Cardiac muscle cell (in vitro differentiated cells and primary cell): ENCODE measurements at regions not wholly inside any gene's neighbourhood (a gene's known extent, or its start where the extent isn't known, plus 50 kb on each side); places are given as distances from the start of the nearest gene placed in this dataset.

Source experiments
- DNase-seq, 2 donors: peaks; one replicate each; pipeline versions ENCODE4 v3.0.0 to v3.0.0-alpha.2; 2010 to 2017; ENCODE audit warnings: low read depth in 1 of 2, low spot score in 1 of 2
- H3K27ac ChIP-seq: fragments of 200-600 bp; sonication (generic); 2 replicates; pipeline ENCODE4 v1.5.1; 2016
- H3K27me3 ChIP-seq: fragments of 200-600 bp; sonication (generic); 2 replicates; pipeline ENCODE4 v1.6.0; 2016; ENCODE audit warnings: control low read depth
- H3K36me3 ChIP-seq: fragments of 200-600 bp; sonication (generic); 2 replicates; pipeline ENCODE4 v1.5.1; 2016; ENCODE audit warnings: control low read depth
- H3K4me1 ChIP-seq: fragments of 200-600 bp; sonication (generic); 2 replicates; pipeline ENCODE4 v1.8.1; 2017; ENCODE audit warnings: low read depth, mild to moderate bottlenecking, mixed run types
- H3K4me3 ChIP-seq: fragments of 200-600 bp; sonication (generic); 2 replicates; pipeline ENCODE4 v1.5.1; 2016; ENCODE audit warnings: mild to moderate bottlenecking
- H3K9me3 ChIP-seq: fragments of 200-600 bp; sonication (generic); 2 replicates; pipeline ENCODE4 v1.5.1; 2017; ENCODE audit warnings: low read depth, mild to moderate bottlenecking, control low read depth
- TF ChIP-seq, protein P1 (sequence below): IDR thresholded peaks from 2 replicates; pipeline ENCODE4 v1.5.1; 2012; ENCODE audit warnings: low read depth, mild to moderate bottlenecking, low read length

DNA sequence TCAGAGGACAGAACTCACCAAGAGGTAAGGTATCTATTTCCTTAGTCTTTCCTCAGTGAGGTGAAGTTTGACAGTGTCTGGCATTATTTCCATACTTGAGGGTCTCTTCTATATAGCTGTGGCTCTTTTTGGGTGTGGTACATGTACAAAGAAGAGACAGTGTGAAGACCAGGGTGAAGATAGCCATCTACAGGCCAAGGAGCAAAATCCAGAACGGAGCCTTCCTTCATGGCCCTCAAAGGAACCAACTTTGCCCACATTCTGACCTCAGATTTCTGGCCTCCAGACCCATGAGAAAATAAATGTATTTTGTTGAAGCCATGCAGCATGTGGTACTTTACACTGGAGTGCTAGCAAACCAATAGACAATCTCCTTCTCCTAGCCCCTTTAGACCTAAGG lies 858.5 kb upstream of the B3GALT2 start:
- no peaks in the 10 kb centered on the region for H3K4me1 ChIP-seq
- H3K36me3 ChIP-seq = no peaks in the 10 kb centered on the region
- no peaks in the 10 kb centered on the region for H3K9me3 ChIP-seq
- H3K27ac ChIP-seq = no peak overlapping the region
- TF ChIP-seq, protein P1, sequence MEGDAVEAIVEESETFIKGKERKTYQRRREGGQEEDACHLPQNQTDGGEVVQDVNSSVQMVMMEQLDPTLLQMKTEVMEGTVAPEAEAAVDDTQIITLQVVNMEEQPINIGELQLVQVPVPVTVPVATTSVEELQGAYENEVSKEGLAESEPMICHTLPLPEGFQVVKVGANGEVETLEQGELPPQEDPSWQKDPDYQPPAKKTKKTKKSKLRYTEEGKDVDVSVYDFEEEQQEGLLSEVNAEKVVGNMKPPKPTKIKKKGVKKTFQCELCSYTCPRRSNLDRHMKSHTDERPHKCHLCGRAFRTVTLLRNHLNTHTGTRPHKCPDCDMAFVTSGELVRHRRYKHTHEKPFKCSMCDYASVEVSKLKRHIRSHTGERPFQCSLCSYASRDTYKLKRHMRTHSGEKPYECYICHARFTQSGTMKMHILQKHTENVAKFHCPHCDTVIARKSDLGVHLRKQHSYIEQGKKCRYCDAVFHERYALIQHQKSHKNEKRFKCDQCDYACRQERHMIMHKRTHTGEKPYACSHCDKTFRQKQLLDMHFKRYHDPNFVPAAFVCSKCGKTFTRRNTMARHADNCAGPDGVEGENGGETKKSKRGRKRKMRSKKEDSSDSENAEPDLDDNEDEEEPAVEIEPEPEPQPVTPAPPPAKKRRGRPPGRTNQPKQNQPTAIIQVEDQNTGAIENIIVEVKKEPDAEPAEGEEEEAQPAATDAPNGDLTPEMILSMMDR = no peak
- H3K4me3 ChIP-seq = no peak overlapping the region
- no peak for DNase-seq
- no peaks in the 10 kb centered on the region for H3K27me3 ChIP-seq

DNA sequence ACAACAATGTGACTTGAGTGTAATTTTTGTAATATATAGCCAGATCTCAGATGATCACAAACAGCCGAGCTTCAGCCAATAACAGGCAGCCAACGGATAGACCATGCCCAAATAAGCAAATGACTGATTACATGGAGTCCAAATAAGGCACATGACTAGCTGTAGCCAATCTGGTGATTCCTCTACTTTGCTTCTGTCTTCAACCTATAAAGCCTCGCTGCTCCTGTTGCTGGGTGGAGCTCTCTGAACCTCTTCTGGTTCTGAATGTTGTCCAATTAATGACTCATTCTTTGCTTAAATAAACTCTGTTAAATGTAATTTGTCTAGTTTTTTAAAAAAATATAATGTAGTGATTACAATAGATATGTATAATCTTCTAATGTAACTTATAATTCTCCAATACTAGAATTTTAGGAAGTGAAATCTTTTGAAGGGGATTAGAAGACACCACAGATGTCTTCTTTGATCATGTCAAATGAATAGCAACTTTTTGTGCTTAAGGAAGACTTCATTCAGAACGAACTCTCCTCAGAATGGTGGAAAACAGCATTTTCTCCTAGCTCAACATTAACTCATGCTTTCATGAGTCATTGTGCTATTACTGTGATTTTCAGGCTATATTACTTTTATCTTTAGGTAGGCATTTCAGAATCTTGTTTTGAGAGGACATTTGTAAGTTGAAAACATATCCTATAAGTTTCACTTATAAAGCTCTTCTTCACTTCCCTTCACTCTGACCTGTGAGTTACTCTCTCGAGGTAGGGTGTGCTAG lies 857.8 kb upstream of the B3GALT2 start:
- Histone ChIP-seq H3K27me3 (no peaks in the 10 kb centered on the region), H3K9me3 (no peaks in the 10 kb centered on the region)

DNA sequence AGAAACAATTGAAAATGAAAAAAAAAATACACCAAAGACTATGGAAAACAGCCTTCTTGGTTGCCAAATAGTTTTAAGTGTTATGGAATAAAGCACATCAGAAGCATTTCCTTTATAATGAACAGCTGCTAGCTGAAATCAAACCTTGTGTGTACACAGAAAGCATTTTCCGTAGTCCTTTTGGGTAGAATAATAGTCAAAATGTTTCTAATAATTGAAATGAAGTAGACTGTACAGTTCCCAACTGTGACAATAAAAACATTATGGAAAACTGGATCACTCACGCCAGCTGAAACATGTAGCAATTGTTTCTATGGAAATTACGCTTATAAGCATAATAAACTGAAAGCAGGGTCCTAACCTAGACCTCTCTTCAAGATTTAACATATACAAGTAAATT lies 856.3 kb upstream of the B3GALT2 start:
- Histone ChIP-seq H3K4me1 (no peaks in the 10 kb centered on the region), H3K4me3 (no peak overlapping the region), H3K36me3 (no peaks in the 10 kb centered on the region), H3K27me3 (no peaks in the 10 kb centered on the region), H3K27ac (no peak overlapping the region), H3K9me3 (no peaks in the 10 kb centered on the region)
- no peak for DNase-seq
- TF ChIP-seq, protein P1 = no peak

More for the DNA sequence above, 857.8 kb upstream of the B3GALT2 start:
- Histone ChIP-seq H3K4me3 (no peak overlapping the region), H3K4me1 (no peaks in the 10 kb centered on the region), H3K36me3 (no peaks in the 10 kb centered on the region), H3K27ac (no peak overlapping the region)
- peak in 1 of 2 donors; percentile 29 for DNase-seq
- TF ChIP-seq, protein P1 = no peak

- no peaks in the 10 kb centered on the region for H3K9me3 ChIP-seq
- no peaks in the 10 kb centered on the region for H3K4me1 ChIP-seq
- no peaks in the 10 kb centered on the region for H3K27me3 ChIP-seq
- TF ChIP-seq, protein P1 = no peak
- H3K36me3 ChIP-seq = no peaks in the 10 kb centered on the region
- H3K4me3 ChIP-seq = no peak overlapping the region
- H3K27ac ChIP-seq = no peak overlapping the region
- DNase-seq = no peak
Measured at GRCh38 chr1:194040496-194040895, 854.1 kb upstream of the B3GALT2 start.

DNA sequence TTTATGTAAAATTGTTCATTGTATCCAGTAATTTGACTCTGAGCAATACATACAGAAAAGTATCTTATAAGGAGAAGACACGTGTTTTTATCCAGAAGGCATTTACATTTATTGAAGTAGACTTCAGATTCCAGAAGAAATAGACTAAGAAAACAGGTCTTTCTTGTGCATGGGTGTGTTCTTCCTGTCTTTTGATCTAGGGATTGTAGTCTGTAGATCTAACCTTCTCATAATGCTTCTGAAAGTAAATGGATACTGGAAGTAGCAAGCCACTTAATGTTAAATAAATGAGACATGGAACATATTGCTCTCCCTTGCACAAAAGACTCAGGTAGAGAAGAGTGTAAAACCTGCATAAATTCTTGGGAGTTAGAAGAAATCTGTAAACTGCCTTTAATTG lies 853.2 kb upstream of the B3GALT2 start:
- Histone ChIP-seq H3K4me3 (no peak overlapping the region), H3K27me3 (no peaks in the 10 kb centered on the region), H3K27ac (no peak overlapping the region), H3K36me3 (no peaks in the 10 kb centered on the region), H3K4me1 (no peaks in the 10 kb centered on the region), H3K9me3 (no peaks in the 10 kb centered on the region)
- no peak for DNase-seq
- TF ChIP-seq, protein P1 = no peak
